OCI-LY3 (cell line): ENCODE measurements at regions not wholly inside any gene's neighbourhood (a gene's known extent, or its start where the extent isn't known, plus 50 kb on each side); places are given as distances from the start of the nearest gene placed in this dataset.
A peak's percentile ranks its signal among the peaks of the same experiment; 100 is the strongest.

Experiments used
- H2AFZ ChIP-seq: fragments of 200-600, 300-600 bp; shearing (Covaris generic); 2 replicates; pipeline ENCODE4 v1.6.0; 2014; ENCODE audit warnings: antibody characterized with exemption, low read depth, low read length
- H3K27ac ChIP-seq: fragments of 200-600, 300-600 bp; sonication (generic); 2 replicates; pipeline ENCODE4 v1.5.1; 2014; ENCODE audit warnings: mild to moderate bottlenecking, low read length, moderate library complexity, mixed read lengths
- H3K27me3 ChIP-seq: fragments of 200-600, 300-600 bp; sonication (generic); 2 replicates; pipeline ENCODE4 v1.6.1; 2014; ENCODE audit warnings: low read depth, low read length, mixed read lengths
- H3K36me3 ChIP-seq: fragments of 200-600, 300-600 bp; sonication (generic); replicated peaks from 2 replicates; pipeline ENCODE3; 2014; ENCODE audit warnings: low read depth, low read length, mixed read lengths
- H3K4me1 ChIP-seq: fragments of 300-600, 200-600 bp; sonication (generic); 2 replicates; pipeline ENCODE4 v1.6.1; 2014; ENCODE audit warnings: low read length, mixed read lengths
- H3K4me2 ChIP-seq: fragments of 200-600, 300-600 bp; sonication (generic); 2 replicates; pipeline ENCODE4 v1.6.1; 2014; ENCODE audit warnings: low read length, mixed read lengths
- H3K4me3 ChIP-seq: fragments of 300-600, 200-600 bp; sonication (generic); 2 replicates; pipeline ENCODE4 v1.5.1; 2014; ENCODE audit warnings: antibody characterized with exemption, mild to moderate bottlenecking, low read length, moderate library complexity
- H3K79me2 ChIP-seq: fragments of 300-600, 200-600 bp; shearing (Covaris generic); 2 replicates; pipeline ENCODE4 v1.6.1; 2014; ENCODE audit warnings: mild to moderate bottlenecking, low read length, mixed read lengths
- H3K9ac ChIP-seq: fragments of 300-600, 200-600 bp; shearing (Covaris generic); 2 replicates; pipeline ENCODE4 v1.6.0; 2014; ENCODE audit warnings: mild to moderate bottlenecking, low read length, moderate library complexity
- H3K9me3 ChIP-seq: fragments of 200-600, 300-600 bp; shearing (Covaris generic); 2 replicates; pipeline ENCODE4 v1.6.1; 2014; ENCODE audit warnings: low read length, mixed read lengths; ENCODE audit not compliant: insufficient read depth
- H4K20me1 ChIP-seq: fragments of 200-600, 300-600 bp; sonication (generic); 2 replicates; pipeline ENCODE4 v1.6.1; 2016; ENCODE audit warnings: low read length, mixed read lengths; ENCODE audit not compliant: insufficient read depth
- CTCF ChIP-seq: fragments of 200-600, 300-600 bp; sonication (generic); IDR thresholded peaks from 2 replicates; pipeline ENCODE4 v1.5.1; 2014; ENCODE audit warnings: antibody characterized with exemption, low read length, low read depth
- EZH2phosphoT487 ChIP-seq: fragments of 200-600 bp; shearing (Covaris generic); IDR thresholded peaks from 2 replicates; pipeline ENCODE4 v1.6.1; 2018; ENCODE audit warnings: antibody characterized with exemption, mixed run types, low read depth

GRCh38 chr6:114987281-114987680 is 644.5 kb upstream of the HS3ST5 start:
- Histone ChIP-seq H3K27ac (no peak overlapping the region), H3K79me2 (no peaks in the 10 kb centered on the region), H2AFZ (no peak overlapping the region), H3K27me3 (no peaks in the 10 kb centered on the region), H4K20me1 (no peaks in the 10 kb centered on the region), H3K36me3 (peaks cover 9% of the 10 kb centered on the region), H3K9ac (no peak overlapping the region), H3K4me1 (peaks cover 20% of the 10 kb centered on the region), H3K9me3 (no peaks in the 10 kb centered on the region), H3K4me3 (no peak overlapping the region), H3K4me2 (no peak overlapping the region)
- TF ChIP-seq CTCF: no peak
- no peak for TF ChIP-seq EZH2phosphoT487

- no peaks in the 10 kb centered on the region for H3K9me3 ChIP-seq
- H2AFZ ChIP-seq: no peak overlapping the region
- H3K4me3 ChIP-seq: no peak overlapping the region
- H3K36me3 ChIP-seq: peaks cover 2% of the 10 kb centered on the region
- no peak overlapping the region for H3K9ac ChIP-seq
- H3K79me2 ChIP-seq: peaks cover 7% of the 10 kb centered on the region; the same call in 1 of the 2 replicates
- no peak overlapping the region for H3K27ac ChIP-seq
- H3K27me3 ChIP-seq: no peaks in the 10 kb centered on the region
- peaks cover 8% of the 10 kb centered on the region; the same call in 1 of the 2 replicates for H4K20me1 ChIP-seq
- peaks cover 23% of the 10 kb centered on the region for H3K4me1 ChIP-seq
- peak overlapping the region; percentile 18; the same call in 1 of the 2 replicates for H3K4me2 ChIP-seq
- TF ChIP-seq CTCF (no peak), EZH2phosphoT487 (no peak)
These were observed 612.5 kb upstream of the HS3ST5 start for GRCh38 chr6:114955363-114955762.

- H4K20me1 ChIP-seq: peaks cover 8% of the 10 kb centered on the region; the same call in 1 of the 2 replicates
- H2AFZ ChIP-seq: no peak overlapping the region
- no peak overlapping the region for H3K9ac ChIP-seq
- peaks cover 7% of the 10 kb centered on the region; the same call in 1 of the 2 replicates for H3K79me2 ChIP-seq
- H3K9me3 ChIP-seq: no peaks in the 10 kb centered on the region
- peaks cover 35% of the 10 kb centered on the region for H3K4me1 ChIP-seq
- H3K4me2 ChIP-seq: no peak overlapping the region
- H3K4me3 ChIP-seq: no peak overlapping the region
- no peaks in the 10 kb centered on the region for H3K27me3 ChIP-seq
- TF ChIP-seq EZH2phosphoT487 (no peak), CTCF (no peak)
- no peak overlapping the region for H3K27ac ChIP-seq
- no peaks in the 10 kb centered on the region for H3K36me3 ChIP-seq
These were observed 609.4 kb upstream of the HS3ST5 start for GRCh38 chr6:114952229-114952628.

GRCh38 chr6:114945392-114945791 is 602.6 kb upstream of the HS3ST5 start:
- Histone ChIP-seq H3K79me2 (no peaks in the 10 kb centered on the region), H3K4me2 (no peak overlapping the region), H2AFZ (no peak overlapping the region), H3K4me1 (peaks cover 12% of the 10 kb centered on the region), H4K20me1 (no peaks in the 10 kb centered on the region; the same call in 1 of the 2 replicates), H3K4me3 (no peak overlapping the region), H3K9ac (no peak overlapping the region), H3K36me3 (no peaks in the 10 kb centered on the region), H3K9me3 (no peaks in the 10 kb centered on the region), H3K27ac (no peak overlapping the region), H3K27me3 (no peaks in the 10 kb centered on the region)
- TF ChIP-seq CTCF (no peak), EZH2phosphoT487 (no peak)
